ENCODE measurements at regions not wholly inside any gene's neighbourhood (a gene's known extent, or its start where the extent isn't known, plus 50 kb on each side); places are given as distances from the start of the nearest gene placed in this dataset.

- no peak for ATAC-seq
- Mint-ChIP-seq H3K9me3 (no peaks in the 10 kb centered on the region), H3K36me3 (no peaks in the 10 kb centered on the region), H3K27ac (no peak overlapping the region)
- no peak for DNase-seq (ENCODE audit: low spot score in 2 of 2)
Measured at GRCh38 chr2:60091266-60091665, 462.2 kb downstream of the BCL11A start.

- ATAC-seq (no peak), DNase-seq (ENCODE audit: low spot score in 2 of 2) (no peak)
- H3K9me3 Mint-ChIP-seq = peaks cover 4 to 5% of the 10 kb centered on the region in 2 donors
- H3K36me3 Mint-ChIP-seq = peaks cover 4 to 5% of the 10 kb centered on the region in 2 donors
- H3K27ac Mint-ChIP-seq = no peak overlapping the region
Measured at GRCh38 chr2:60079562-60079961, 473.9 kb downstream of the BCL11A start.

GRCh38 chr2:60075048-60075447 lies 478.4 kb downstream of the BCL11A start:
- Mint-ChIP-seq H3K27ac (no peak overlapping the region), H3K36me3 (no peaks in the 10 kb centered on the region), H3K9me3 (no peaks in the 10 kb centered on the region)
- DNase-seq (ENCODE audit: low spot score in 2 of 2) (no peak), ATAC-seq (no peak)

- no peaks in the 10 kb centered on the region for H3K36me3 Mint-ChIP-seq
- H3K9me3 Mint-ChIP-seq = no peaks in the 10 kb centered on the region
- no peak for ATAC-seq
- DNase-seq (ENCODE audit: low spot score in 2 of 2) = no peak
- no peak overlapping the region for H3K27ac Mint-ChIP-seq
Measured at GRCh38 chr2:60073201-60073600, 480.3 kb downstream of the BCL11A start.

- DNase-seq (ENCODE audit: low spot score in 2 of 2) (no peak), ATAC-seq (no peak)
- Mint-ChIP-seq H3K27ac (no peak overlapping the region), H3K9me3 (no peaks in the 10 kb centered on the region), H3K36me3 (no peaks in the 10 kb centered on the region)
Measured at GRCh38 chr2:60072609-60073008, 480.8 kb downstream of the BCL11A start.

GRCh38 chr2:60071490-60071831 lies 482.0 kb downstream of the BCL11A start:
- no peak for DNase-seq (ENCODE audit: low spot score in 2 of 2)
- Mint-ChIP-seq H3K27ac (no peak overlapping the region), H3K36me3 (no peaks in the 10 kb centered on the region), H3K9me3 (no peaks in the 10 kb centered on the region)
- no peak for ATAC-seq

GRCh38 chr2:60070736-60071489 lies 482.5 kb downstream of the BCL11A start:
- ATAC-seq = no peak
- no peak for DNase-seq (ENCODE audit: low spot score in 2 of 2)
- Mint-ChIP-seq H3K27ac (no peak overlapping the region), H3K9me3 (no peaks in the 10 kb centered on the region), H3K36me3 (no peaks in the 10 kb centered on the region)

GRCh38 chr2:60070196-60070595 lies 483.3 kb downstream of the BCL11A start:
- Mint-ChIP-seq H3K36me3 (no peaks in the 10 kb centered on the region), H3K9me3 (no peaks in the 10 kb centered on the region), H3K27ac (no peak overlapping the region)
- ATAC-seq (no peak), DNase-seq (ENCODE audit: low spot score in 2 of 2) (no peak)

- ATAC-seq (no peak), DNase-seq (ENCODE audit: low spot score in 2 of 2) (no peak)
- Mint-ChIP-seq H3K36me3 (no peaks in the 10 kb centered on the region), H3K9me3 (no peaks in the 10 kb centered on the region), H3K27ac (no peak overlapping the region)
Measured at GRCh38 chr2:60068755-60069154, 484.7 kb downstream of the BCL11A start.

- no peak for ATAC-seq
- Mint-ChIP-seq H3K9me3 (no peaks in the 10 kb centered on the region), H3K27ac (no peak overlapping the region), H3K36me3 (no peaks in the 10 kb centered on the region)
- no peak for DNase-seq (ENCODE audit: low spot score in 2 of 2)
Measured at GRCh38 chr2:60067006-60067405, 486.4 kb downstream of the BCL11A start.

- Mint-ChIP-seq H3K9me3 (no peaks in the 10 kb centered on the region), H3K27ac (no peak overlapping the region), H3K36me3 (no peaks in the 10 kb centered on the region)
- DNase-seq (ENCODE audit: low spot score in 2 of 2) (no peak), ATAC-seq (no peak)
Measured at GRCh38 chr2:60066096-60066839, 487.2 kb downstream of the BCL11A start.

GRCh38 chr2:60064687-60065389 lies 488.6 kb downstream of the BCL11A start:
- DNase-seq (ENCODE audit: low spot score in 2 of 2) (no peak), ATAC-seq (no peak)
- no peaks in the 10 kb centered on the region for H3K9me3 Mint-ChIP-seq
- H3K36me3 Mint-ChIP-seq = no peaks in the 10 kb centered on the region
- H3K27ac Mint-ChIP-seq = no peak overlapping the region

GRCh38 chr2:60058781-60059180 lies 494.7 kb downstream of the BCL11A start:
- no peaks in the 10 kb centered on the region for H3K36me3 Mint-ChIP-seq
- DNase-seq (ENCODE audit: low spot score in 2 of 2) (no peak), ATAC-seq (no peak)

GRCh38 chr2:60054571-60055340 lies 498.7 kb downstream of the BCL11A start:
- H3K36me3 Mint-ChIP-seq = no peaks in the 10 kb centered on the region
- no peaks in the 10 kb centered on the region for H3K9me3 Mint-ChIP-seq
- H3K27ac Mint-ChIP-seq = no peak overlapping the region
- DNase-seq (ENCODE audit: low spot score in 2 of 2) (no peak), ATAC-seq (no peak)

More at GRCh38 chr2:60058781-60059180, 494.7 kb downstream of the BCL11A start:
- Mint-ChIP-seq H3K9me3 (no peaks in the 10 kb centered on the region), H3K27ac (no peak overlapping the region)

GRCh38 chr2:60053791-60054190 lies 499.7 kb downstream of the BCL11A start:
- H3K27ac Mint-ChIP-seq = no peak overlapping the region
- no peaks in the 10 kb centered on the region for H3K9me3 Mint-ChIP-seq
- no peaks in the 10 kb centered on the region for H3K36me3 Mint-ChIP-seq
- ATAC-seq (no peak), DNase-seq (ENCODE audit: low spot score in 2 of 2) (no peak)

GRCh38 chr2:60052601-60053000 lies 500.9 kb downstream of the BCL11A start:
- ATAC-seq = no peak
- H3K36me3 Mint-ChIP-seq = no peaks in the 10 kb centered on the region
- H3K9me3 Mint-ChIP-seq = no peaks in the 10 kb centered on the region
- H3K27ac Mint-ChIP-seq = no peak overlapping the region
- no peak for DNase-seq (ENCODE audit: low spot score in 2 of 2)

GRCh38 chr2:60051991-60052390 lies 501.5 kb downstream of the BCL11A start:
- no peak for ATAC-seq
- H3K9me3 Mint-ChIP-seq = no peaks in the 10 kb centered on the region
- no peak overlapping the region for H3K27ac Mint-ChIP-seq
- DNase-seq (ENCODE audit: low spot score in 2 of 2) = no peak
- H3K36me3 Mint-ChIP-seq = no peaks in the 10 kb centered on the region
